Activated CD4-positive, alpha-beta T cell treated with anti-CD3 and anti-CD28 coated beads, Interleukin-2, amount 10 ng/mL, durations not matched to agents 24 days and 14 days (primary cell): ENCODE measurements at regions not wholly inside any gene's neighbourhood (a gene's known extent, or its start where the extent isn't known, plus 50 kb on each side); places are given as distances from the start of the nearest gene placed in this dataset.
"Not testable (repeated sequence)": the region's sequence is repeated elsewhere in the genome, so short reads cannot be mapped to it uniquely, and the experiment has no call there.

Source experiments
- DNase-seq: peaks from one replicate; pipeline ENCODE4 v3.0.0; 2022
- H3K27ac Mint-ChIP-seq: one replicate; pipeline ENCODE4 v1.8.0; 2022; ENCODE audit warnings: mild to moderate bottlenecking, mixed read lengths
- H3K27me3 Mint-ChIP-seq: one replicate; pipeline ENCODE4 v1.8.0; 2022; ENCODE audit warnings: mixed read lengths
- H3K36me3 Mint-ChIP-seq: one replicate; pipeline ENCODE4 v1.8.0; 2022; ENCODE audit warnings: low read depth, mild to moderate bottlenecking, mixed read lengths
- H3K4me1 Mint-ChIP-seq: one replicate; pipeline ENCODE4 v1.8.0; 2021; ENCODE audit warnings: mixed read lengths
- H3K4me3 Mint-ChIP-seq: one replicate; pipeline ENCODE4 v1.8.0; 2022; ENCODE audit warnings: mild to moderate bottlenecking, moderate library complexity, mixed read lengths
- H3K9me3 Mint-ChIP-seq: one replicate; pipeline ENCODE4 v1.8.0; 2021; ENCODE audit warnings: mixed read lengths
- intact Hi-C: fragments of 100-400 bp; cut with micrococcal nuclease; formaldehyde crosslinking; loops from one replicate; pipeline ENCODE4 v1.15.1; 2023

- intact Hi-C loops, result no loop called here
- Mint-ChIP-seq H3K27ac (no peak overlapping the region), H3K4me1 (no peaks in the 10 kb centered on the region), H3K4me3 (no peak overlapping the region), H3K9me3 (no peaks in the 10 kb centered on the region), H3K27me3 (no peaks in the 10 kb centered on the region), H3K36me3 (no peaks in the 10 kb centered on the region)
- no peak for DNase-seq
These were observed 446.2 kb upstream of the EYS start for GRCh38 chr6:66153247-66153646.

GRCh38 chr6:66149132-66149531 lies 442.1 kb upstream of the EYS start:
- intact Hi-C loops, result no loop called here
- H3K27me3 Mint-ChIP-seq, result no peaks in the 10 kb centered on the region
- H3K9me3 Mint-ChIP-seq, result no peaks in the 10 kb centered on the region
- no peak overlapping the region for H3K27ac Mint-ChIP-seq
- H3K4me1 Mint-ChIP-seq, result no peaks in the 10 kb centered on the region
- no peak overlapping the region for H3K4me3 Mint-ChIP-seq
- no peak for DNase-seq
- H3K36me3 Mint-ChIP-seq, result no peaks in the 10 kb centered on the region

GRCh38 chr6:66145867-66146266 lies 438.8 kb upstream of the EYS start:
- no peaks in the 10 kb centered on the region for H3K36me3 Mint-ChIP-seq
- intact Hi-C loops, result no loop called here
- no peak overlapping the region for H3K27ac Mint-ChIP-seq
- no peaks in the 10 kb centered on the region for H3K4me1 Mint-ChIP-seq
- H3K27me3 Mint-ChIP-seq, result no peaks in the 10 kb centered on the region
- H3K9me3 Mint-ChIP-seq, result no peaks in the 10 kb centered on the region
- no peak overlapping the region for H3K4me3 Mint-ChIP-seq
- no peak for DNase-seq

- Mint-ChIP-seq H3K4me3 (no peak overlapping the region), H3K4me1 (no peaks in the 10 kb centered on the region), H3K9me3 (peaks cover 6% of the 10 kb centered on the region)
These were observed 427.0 kb upstream of the EYS start for GRCh38 chr6:66134021-66134420.

GRCh38 chr6:66128656-66129055 lies 421.6 kb upstream of the EYS start:
- no peaks in the 10 kb centered on the region for H3K4me1 Mint-ChIP-seq
- DNase-seq, result no peak
- H3K36me3 Mint-ChIP-seq, result no peaks in the 10 kb centered on the region
- no peak overlapping the region for H3K4me3 Mint-ChIP-seq
- no peaks in the 10 kb centered on the region for H3K27me3 Mint-ChIP-seq
- intact Hi-C loops, result no loop called here
- no peak overlapping the region for H3K27ac Mint-ChIP-seq
- no peaks in the 10 kb centered on the region for H3K9me3 Mint-ChIP-seq

More at GRCh38 chr6:66134021-66134420, 427.0 kb upstream of the EYS start:
- Mint-ChIP-seq H3K27me3 (no peaks in the 10 kb centered on the region), H3K36me3 (no peaks in the 10 kb centered on the region), H3K27ac (no peak overlapping the region)
- intact Hi-C loops, result no loop called here
- DNase-seq, result no peak

- no peak overlapping the region for H3K4me3 Mint-ChIP-seq
- no peaks in the 10 kb centered on the region for H3K27me3 Mint-ChIP-seq
These were observed 421.2 kb upstream of the EYS start for GRCh38 chr6:66128243-66128642.

GRCh38 chr6:66127061-66127460 lies 420.0 kb upstream of the EYS start:
- intact Hi-C loops, result no loop called here
- no peak overlapping the region for H3K4me3 Mint-ChIP-seq
- H3K9me3 Mint-ChIP-seq, result no peaks in the 10 kb centered on the region
- H3K27ac Mint-ChIP-seq, result no peak overlapping the region
- H3K36me3 Mint-ChIP-seq, result no peaks in the 10 kb centered on the region
- no peaks in the 10 kb centered on the region for H3K4me1 Mint-ChIP-seq
- no peak for DNase-seq
- no peaks in the 10 kb centered on the region for H3K27me3 Mint-ChIP-seq

More at GRCh38 chr6:66128243-66128642, 421.2 kb upstream of the EYS start:
- Mint-ChIP-seq H3K4me1 (no peaks in the 10 kb centered on the region), H3K36me3 (no peaks in the 10 kb centered on the region), H3K27ac (no peak overlapping the region), H3K9me3 (no peaks in the 10 kb centered on the region)
- intact Hi-C loops, result no loop called here
- no peak for DNase-seq

GRCh38 chr6:66126358-66126757 lies 419.3 kb upstream of the EYS start:
- no peaks in the 10 kb centered on the region for H3K9me3 Mint-ChIP-seq
- no peaks in the 10 kb centered on the region for H3K27me3 Mint-ChIP-seq
- no peak overlapping the region for H3K27ac Mint-ChIP-seq
- no peaks in the 10 kb centered on the region for H3K36me3 Mint-ChIP-seq
- no peak overlapping the region for H3K4me3 Mint-ChIP-seq
- H3K4me1 Mint-ChIP-seq, result no peaks in the 10 kb centered on the region
- intact Hi-C loops, result no loop called here
- no peak for DNase-seq

- H3K4me3 Mint-ChIP-seq, result no peak overlapping the region
- H3K36me3 Mint-ChIP-seq, result no peaks in the 10 kb centered on the region
- H3K27ac Mint-ChIP-seq, result no peak overlapping the region
- H3K4me1 Mint-ChIP-seq, result no peaks in the 10 kb centered on the region
- H3K27me3 Mint-ChIP-seq, result no peaks in the 10 kb centered on the region
- no peaks in the 10 kb centered on the region for H3K9me3 Mint-ChIP-seq
- no peak for DNase-seq
- intact Hi-C loops, result no loop called here
These were observed 396.9 kb upstream of the EYS start for GRCh38 chr6:66103954-66104353.

- Mint-ChIP-seq H3K27ac (no peak overlapping the region), H3K9me3 (peaks cover 5% of the 10 kb centered on the region), H3K27me3 (no peaks in the 10 kb centered on the region), H3K36me3 (no peaks in the 10 kb centered on the region), H3K4me1 (no peaks in the 10 kb centered on the region), H3K4me3 (no peak overlapping the region)
- intact Hi-C loops, result no loop called here
- no peak for DNase-seq
These were observed 396.3 kb upstream of the EYS start for GRCh38 chr6:66103354-66103753.

GRCh38 chr6:66096679-66097078 lies 389.7 kb upstream of the EYS start:
- Mint-ChIP-seq H3K4me3 (no peak overlapping the region), H3K36me3 (no peaks in the 10 kb centered on the region), H3K9me3 (peaks cover 10% of the 10 kb centered on the region), H3K4me1 (no peaks in the 10 kb centered on the region), H3K27me3 (no peaks in the 10 kb centered on the region), H3K27ac (no peak overlapping the region)
- no peak for DNase-seq
- intact Hi-C loops, result no loop called here

- Mint-ChIP-seq H3K4me3 (no peak overlapping the region), H3K27ac (no peak overlapping the region), H3K9me3 (peaks cover 10% of the 10 kb centered on the region), H3K27me3 (no peaks in the 10 kb centered on the region), H3K36me3 (no peaks in the 10 kb centered on the region), H3K4me1 (no peaks in the 10 kb centered on the region)
- intact Hi-C loops, result no loop called here
- DNase-seq, result no peak
These were observed 387.6 kb upstream of the EYS start for GRCh38 chr6:66094615-66095014.

- H3K9me3 Mint-ChIP-seq, result not testable (repeated sequence)
These were observed 385.3 kb upstream of the EYS start for GRCh38 chr6:66092306-66092705.

GRCh38 chr6:66086532-66086931 lies 379.5 kb upstream of the EYS start:
- no peaks in the 10 kb centered on the region for H3K4me1 Mint-ChIP-seq
- peaks cover 10% of the 10 kb centered on the region for H3K9me3 Mint-ChIP-seq
- no peaks in the 10 kb centered on the region for H3K36me3 Mint-ChIP-seq
- no peak overlapping the region for H3K4me3 Mint-ChIP-seq
- intact Hi-C loops, result no loop called here
- H3K27ac Mint-ChIP-seq, result no peak overlapping the region
- DNase-seq, result no peak
- H3K27me3 Mint-ChIP-seq, result no peaks in the 10 kb centered on the region

More at GRCh38 chr6:66092306-66092705, 385.3 kb upstream of the EYS start:
- H3K27me3 Mint-ChIP-seq, H3K36me3 Mint-ChIP-seq, intact Hi-C loops, H3K4me1 Mint-ChIP-seq, H3K4me3 Mint-ChIP-seq, H3K27ac Mint-ChIP-seq, DNase-seq: not testable (repeated sequence)

GRCh38 chr6:66082914-66083313 lies 375.9 kb upstream of the EYS start:
- peaks cover 10% of the 10 kb centered on the region for H3K9me3 Mint-ChIP-seq
- no peaks in the 10 kb centered on the region for H3K4me1 Mint-ChIP-seq
- no peaks in the 10 kb centered on the region for H3K27me3 Mint-ChIP-seq
- intact Hi-C loops, result no loop called here
- H3K27ac Mint-ChIP-seq, result no peak overlapping the region
- DNase-seq, result no peak
- H3K36me3 Mint-ChIP-seq, result no peaks in the 10 kb centered on the region
- no peak overlapping the region for H3K4me3 Mint-ChIP-seq
